Cardiac muscle cell (in vitro differentiated cells and primary cell): ENCODE measurements at regions not wholly inside any gene's neighbourhood (a gene's known extent, or its start where the extent isn't known, plus 50 kb on each side); places are given as distances from the start of the nearest gene placed in this dataset.

Source experiments
- DNase-seq, 2 donors: peaks; one replicate each; pipeline versions ENCODE4 v3.0.0 to v3.0.0-alpha.2; 2010 to 2017; ENCODE audit warnings: low read depth in 1 of 2, low spot score in 1 of 2
- H3K27ac ChIP-seq: fragments of 200-600 bp; sonication (generic); 2 replicates; pipeline ENCODE4 v1.5.1; 2016
- H3K27me3 ChIP-seq: fragments of 200-600 bp; sonication (generic); 2 replicates; pipeline ENCODE4 v1.6.0; 2016; ENCODE audit warnings: control low read depth
- H3K36me3 ChIP-seq: fragments of 200-600 bp; sonication (generic); 2 replicates; pipeline ENCODE4 v1.5.1; 2016; ENCODE audit warnings: control low read depth
- H3K4me1 ChIP-seq: fragments of 200-600 bp; sonication (generic); 2 replicates; pipeline ENCODE4 v1.8.1; 2017; ENCODE audit warnings: low read depth, mild to moderate bottlenecking, mixed run types
- H3K4me3 ChIP-seq: fragments of 200-600 bp; sonication (generic); 2 replicates; pipeline ENCODE4 v1.5.1; 2016; ENCODE audit warnings: mild to moderate bottlenecking
- H3K9me3 ChIP-seq: fragments of 200-600 bp; sonication (generic); 2 replicates; pipeline ENCODE4 v1.5.1; 2017; ENCODE audit warnings: low read depth, mild to moderate bottlenecking, control low read depth
- TF ChIP-seq, protein P1 (sequence below): IDR thresholded peaks from 2 replicates; pipeline ENCODE4 v1.5.1; 2012; ENCODE audit warnings: low read depth, mild to moderate bottlenecking, low read length

DNA sequence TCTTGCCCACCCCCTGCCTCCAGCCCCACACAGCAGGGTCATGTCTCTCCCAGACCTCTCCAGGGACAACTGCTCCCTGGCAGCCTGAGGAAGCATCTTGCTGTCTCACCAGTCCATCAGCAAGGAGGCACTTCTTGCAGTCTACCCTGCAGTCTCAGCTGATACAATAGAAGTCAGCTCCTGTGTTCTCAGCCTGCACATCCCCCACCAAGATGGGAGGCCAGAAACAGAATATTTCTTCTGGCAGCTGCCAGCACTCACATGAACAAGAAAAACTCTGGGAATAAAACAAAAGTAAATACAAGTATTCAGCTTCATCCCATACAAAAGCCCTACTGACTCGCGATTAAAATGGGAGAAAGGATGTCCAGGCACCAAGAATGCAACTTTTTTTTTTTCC lies 457.4 kb upstream of the PROK2 start:
- TF ChIP-seq, protein P1, sequence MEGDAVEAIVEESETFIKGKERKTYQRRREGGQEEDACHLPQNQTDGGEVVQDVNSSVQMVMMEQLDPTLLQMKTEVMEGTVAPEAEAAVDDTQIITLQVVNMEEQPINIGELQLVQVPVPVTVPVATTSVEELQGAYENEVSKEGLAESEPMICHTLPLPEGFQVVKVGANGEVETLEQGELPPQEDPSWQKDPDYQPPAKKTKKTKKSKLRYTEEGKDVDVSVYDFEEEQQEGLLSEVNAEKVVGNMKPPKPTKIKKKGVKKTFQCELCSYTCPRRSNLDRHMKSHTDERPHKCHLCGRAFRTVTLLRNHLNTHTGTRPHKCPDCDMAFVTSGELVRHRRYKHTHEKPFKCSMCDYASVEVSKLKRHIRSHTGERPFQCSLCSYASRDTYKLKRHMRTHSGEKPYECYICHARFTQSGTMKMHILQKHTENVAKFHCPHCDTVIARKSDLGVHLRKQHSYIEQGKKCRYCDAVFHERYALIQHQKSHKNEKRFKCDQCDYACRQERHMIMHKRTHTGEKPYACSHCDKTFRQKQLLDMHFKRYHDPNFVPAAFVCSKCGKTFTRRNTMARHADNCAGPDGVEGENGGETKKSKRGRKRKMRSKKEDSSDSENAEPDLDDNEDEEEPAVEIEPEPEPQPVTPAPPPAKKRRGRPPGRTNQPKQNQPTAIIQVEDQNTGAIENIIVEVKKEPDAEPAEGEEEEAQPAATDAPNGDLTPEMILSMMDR = no peak
- H3K9me3 ChIP-seq = no peaks in the 10 kb centered on the region
- no peaks in the 10 kb centered on the region for H3K4me1 ChIP-seq
- no peaks in the 10 kb centered on the region for H3K27me3 ChIP-seq
- H3K4me3 ChIP-seq = no peak overlapping the region
- no peak overlapping the region for H3K27ac ChIP-seq
- H3K36me3 ChIP-seq = no peaks in the 10 kb centered on the region
- no peak for DNase-seq

DNA sequence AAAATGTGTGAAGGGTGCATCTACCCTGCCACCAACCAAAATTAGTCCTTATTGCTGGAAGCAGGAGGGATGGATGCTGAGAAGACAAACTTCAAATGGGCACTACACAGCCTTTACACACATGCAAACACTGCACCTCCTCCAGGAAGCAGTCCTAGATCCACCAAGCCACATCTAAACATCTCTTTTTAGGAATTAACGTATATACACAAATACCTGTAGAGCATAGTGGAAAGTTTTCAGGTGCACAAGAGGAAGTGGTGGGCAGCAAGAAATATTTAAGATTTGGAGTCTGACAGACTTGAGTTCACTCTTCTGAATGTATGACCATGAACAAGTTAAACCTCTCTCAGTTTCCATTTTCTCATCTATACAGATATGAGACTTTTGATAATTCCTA lies 456.6 kb upstream of the PROK2 start:
- Histone ChIP-seq H3K27me3 (no peaks in the 10 kb centered on the region), H3K4me1 (no peaks in the 10 kb centered on the region), H3K4me3 (no peak overlapping the region), H3K9me3 (no peaks in the 10 kb centered on the region), H3K36me3 (no peaks in the 10 kb centered on the region), H3K27ac (no peak overlapping the region)
- no peak for DNase-seq
- TF ChIP-seq, protein P1 = no peak

DNA sequence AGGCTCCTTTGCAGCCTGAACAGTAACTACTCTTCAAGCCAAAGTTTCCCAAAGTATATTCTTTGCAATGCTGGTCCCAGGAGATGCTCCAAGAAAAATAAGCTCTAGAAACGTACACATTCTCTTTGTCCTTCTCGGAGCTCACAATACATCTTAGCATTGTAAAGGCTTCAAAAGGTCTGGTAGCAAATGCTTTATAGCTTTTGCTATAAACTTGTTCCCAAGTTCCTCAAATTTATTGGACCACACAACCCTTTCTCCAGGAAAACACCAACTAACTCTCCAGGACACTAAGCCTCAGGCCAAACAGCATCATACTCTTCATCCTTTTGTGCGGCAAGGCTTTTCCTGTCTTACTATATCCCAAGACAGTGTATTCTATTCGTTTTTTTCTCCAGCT lies 455.6 kb upstream of the PROK2 start:
- no peak for DNase-seq
- no peaks in the 10 kb centered on the region for H3K4me1 ChIP-seq
- H3K4me3 ChIP-seq = no peak overlapping the region
- H3K27ac ChIP-seq = no peak overlapping the region
- TF ChIP-seq, protein P1 = no peak
- H3K9me3 ChIP-seq = no peaks in the 10 kb centered on the region
- no peaks in the 10 kb centered on the region for H3K27me3 ChIP-seq
- H3K36me3 ChIP-seq = no peaks in the 10 kb centered on the region

DNA sequence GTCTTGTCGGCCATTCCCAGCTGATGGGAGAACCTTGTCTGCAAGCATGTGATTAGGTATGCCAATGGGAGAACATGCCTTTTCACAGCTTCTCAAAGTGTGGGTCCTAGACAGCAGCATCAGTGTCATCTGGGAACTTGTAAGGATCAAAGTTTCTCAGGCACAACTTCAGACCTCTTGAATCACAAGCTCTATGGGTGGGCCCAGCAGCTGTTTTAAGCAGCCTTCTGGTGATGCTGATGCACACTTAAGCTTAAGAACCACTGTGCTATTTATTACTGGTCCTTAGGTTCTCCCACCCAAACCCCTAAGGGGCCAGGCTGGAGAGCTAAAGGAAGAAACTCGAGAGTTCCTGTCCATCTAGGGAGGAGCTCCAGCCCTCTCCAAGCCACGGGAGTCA lies 453.9 kb upstream of the PROK2 start:
- H3K4me1 ChIP-seq = no peaks in the 10 kb centered on the region
- H3K4me3 ChIP-seq = no peak overlapping the region
- H3K9me3 ChIP-seq = no peaks in the 10 kb centered on the region
- H3K27ac ChIP-seq = no peak overlapping the region
- TF ChIP-seq, protein P1 = no peak
- H3K36me3 ChIP-seq = no peaks in the 10 kb centered on the region
- no peaks in the 10 kb centered on the region for H3K27me3 ChIP-seq
- DNase-seq = no peak

DNA sequence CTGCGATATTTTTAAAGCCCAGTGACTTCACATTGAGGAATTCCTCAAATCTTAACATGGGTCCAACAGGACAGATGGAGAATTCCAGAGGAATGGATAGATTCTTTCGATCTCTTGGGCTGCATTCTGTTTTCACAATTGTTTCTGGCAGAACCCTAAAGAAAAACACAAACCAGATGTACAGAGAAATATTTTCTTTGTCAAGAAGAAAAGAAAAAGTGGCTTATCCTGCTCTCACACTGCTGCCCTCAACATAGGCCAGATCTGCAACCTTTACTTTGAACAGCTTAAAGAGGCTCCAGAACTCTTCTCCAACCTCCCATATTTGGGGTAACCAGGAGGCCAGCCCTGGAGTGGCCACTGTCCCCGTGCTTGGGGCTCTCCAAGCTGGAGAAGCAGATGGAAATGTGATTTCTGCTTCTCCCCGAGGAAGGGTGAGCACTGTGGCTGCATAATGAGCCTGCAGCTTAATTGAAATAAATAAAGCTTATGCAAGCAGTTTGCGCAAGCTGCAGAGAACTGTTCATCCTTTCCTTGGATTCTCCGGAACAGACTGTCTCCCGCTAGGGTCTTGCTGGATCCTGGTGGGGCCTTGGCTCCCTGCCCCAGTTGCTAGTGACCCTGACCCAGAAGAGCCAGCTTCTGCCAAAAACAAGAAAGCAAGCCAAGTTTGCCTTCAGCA lies 453.2 kb upstream of the PROK2 start:
- TF ChIP-seq, protein P1 = no peak
- no peak overlapping the region for H3K27ac ChIP-seq
- H3K27me3 ChIP-seq = no peaks in the 10 kb centered on the region
- H3K4me1 ChIP-seq = no peaks in the 10 kb centered on the region
- peak in 1 of 2 donors; percentile 41 for DNase-seq
- no peak overlapping the region for H3K4me3 ChIP-seq
- H3K9me3 ChIP-seq = no peaks in the 10 kb centered on the region
- H3K36me3 ChIP-seq = no peaks in the 10 kb centered on the region

DNA sequence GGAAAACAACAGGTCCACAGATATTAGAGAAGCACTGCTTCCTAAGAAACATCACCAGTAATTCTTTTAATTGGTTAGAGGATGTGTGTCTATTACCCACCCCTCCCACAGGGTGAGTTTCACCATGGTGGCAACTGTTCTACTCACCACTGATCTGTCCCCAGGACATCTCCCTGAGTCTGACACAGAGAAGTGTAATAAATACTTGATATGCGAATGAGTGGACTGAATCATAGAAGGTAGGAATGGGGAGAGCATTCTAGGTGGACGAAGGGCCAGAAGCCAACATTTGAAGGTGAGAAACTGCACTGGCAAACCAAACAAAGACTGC lies 452.7 kb upstream of the PROK2 start:
- TF ChIP-seq, protein P1 = no peak
- Histone ChIP-seq H3K27ac (no peak overlapping the region), H3K27me3 (no peaks in the 10 kb centered on the region), H3K4me1 (no peaks in the 10 kb centered on the region), H3K4me3 (no peak overlapping the region), H3K9me3 (no peaks in the 10 kb centered on the region), H3K36me3 (no peaks in the 10 kb centered on the region)
- no peak for DNase-seq
